Transverse colon (tissue), 4 donors: ENCODE measurements at regions not wholly inside any gene's neighbourhood (a gene's known extent, or its start where the extent isn't known, plus 50 kb on each side); places are given as distances from the start of the nearest gene placed in this dataset.

ENCODE experiments used
- DNase-seq: peaks from one replicate; pipeline ENCODE4 v3.0.0-alpha.2; 2019
- H3K27ac ChIP-seq, 4 donors: fragments of 200-600 bp; sonication (generic); 2 replicates each; pipeline ENCODE4 v1.5.1; 2016 to 2018; ENCODE audit warnings: inconsistent platforms in 4 of 4
- H3K27me3 ChIP-seq: fragments of 200-600 bp; sonication (generic); 2 replicates; pipeline ENCODE4 v1.5.1; 2017; ENCODE audit warnings: inconsistent platforms
- H3K36me3 ChIP-seq, 4 donors: fragments of 200-600 bp; sonication (generic); 2 replicates each; pipeline ENCODE4 v1.5.1; 2017 to 2019; ENCODE audit warnings: inconsistent platforms in 4 of 4
- H3K4me1 ChIP-seq, 4 donors: fragments of 200-600 bp; sonication (generic); 2 replicates each; pipeline ENCODE4 v1.5.1; 2017 to 2020; ENCODE audit warnings: inconsistent platforms in 4 of 4
- H3K4me3 ChIP-seq, 4 donors: fragments of 200-600 bp; sonication (generic); 1 replicate in 1 of 4; 2 replicates in 3 of 4; pipeline versions ENCODE4 v1.5.1 to v1.6.1; 2017 to 2019; ENCODE audit warnings: inconsistent platforms in 4 of 4
- H3K9me3 ChIP-seq, 2 donors: fragments of 200-600 bp; sonication (generic); 2 replicates each; pipeline ENCODE4 v1.5.1; 2017 to 2019; ENCODE audit warnings: inconsistent platforms in 2 of 2
- CTCF ChIP-seq, 5 experiments: fragments of 200-600 bp in 3 of 5; fragments of 450-650 bp in 2 of 5; sonication (generic) in 3 of 5; IDR thresholded peaks; 1 replicate in 2 of 5; 2 replicates in 3 of 5; pipeline ENCODE4 v1.5.1; 2016 to 2017; ENCODE audit warnings: antibody characterized with exemption in 5 of 5, inconsistent platforms in 3 of 5, mild to moderate bottlenecking in 2 of 5, moderate library complexity in 1 of 5
- EP300 ChIP-seq: sonication (generic); formaldehyde crosslinking; IDR thresholded peaks from one replicate; pipeline ENCODE4 v1.6.1; 2017; ENCODE audit warnings: antibody characterized with exemption, low read depth
- POLR2A ChIP-seq: fragments of 450-650 bp; IDR thresholded peaks from one replicate; pipeline ENCODE4 v1.6.1; 2016; ENCODE audit warnings: antibody characterized with exemption, mild to moderate bottlenecking, moderate library complexity
- POLR2AphosphoS5 ChIP-seq, 3 donors: sonication (generic); formaldehyde crosslinking; IDR thresholded peaks; one replicate each; pipeline ENCODE4 v1.6.1; 2016; ENCODE audit warnings: antibody characterized with exemption in 3 of 3
- WGBS, 2 donors: methylation state at CpG; one replicate each; pipeline ENCODE4 v1.1.5; 2018; ENCODE audit warnings: low coverage in 1 of 2; 5-methylcytosine and 5-hydroxymethylcytosine counted together
- in situ Hi-C, 4 donors: fragments of 200-750 bp; cut with MboI; loops; one replicate each; pipeline versions ENCODE4 v1.15.0 to v1.15.1; 2017; ENCODE audit warnings: low sequenced_read_pairs in 3 of 4, low pct_ligation_motif_present in 1 of 4, low pct_unique_long_range_greater_than_20kb in 1 of 4
- intact Hi-C: fragments of 100-400 bp; cut with DNase I; formaldehyde crosslinking; loops from one replicate; pipeline ENCODE4 v1.15.1; 2023; ENCODE audit warnings: low total_unique reads

- intact Hi-C loops, result no loop called here
- H3K4me3 ChIP-seq, result no peak overlapping the region
- H3K27ac ChIP-seq, result no peak overlapping the region
- H3K9me3 ChIP-seq, result no peaks in the 10 kb centered on the region
- H3K27me3 ChIP-seq, result no peaks in the 10 kb centered on the region
- TF ChIP-seq CTCF (IDR thresholded peaks at IDR 0.05) (no peak), EP300 (no peak), POLR2AphosphoS5 (IDR thresholded peaks at IDR 0.05) (no peak), POLR2A (no peak)
- in situ Hi-C loops, result no loop called here
- DNase-seq, result no peak
- H3K4me1 ChIP-seq, result no peaks in the 10 kb centered on the region
- WGBS, 2 donors, result 59 to 61% methylated on average over 2 to 4 of the region's 4 CpGs
- no peaks in the 10 kb centered on the region for H3K36me3 ChIP-seq
Measured at GRCh38 chr14:96989306-96989705, 192.1 kb downstream of the VRK1 start.

- Histone ChIP-seq H3K9me3 (no peaks in the 10 kb centered on the region), H3K36me3 (no peaks in the 10 kb centered on the region), H3K27me3 (no peaks in the 10 kb centered on the region), H3K27ac (no peak overlapping the region), H3K4me1 (no peaks in the 10 kb centered on the region), H3K4me3 (no peak overlapping the region)
- no peak for TF ChIP-seq CTCF (IDR thresholded peaks at IDR 0.05)
- no peak for TF ChIP-seq EP300
- no peak for TF ChIP-seq POLR2A
- no peak for TF ChIP-seq POLR2AphosphoS5 (IDR thresholded peaks at IDR 0.05)
- no peak for DNase-seq
- in situ Hi-C loops, result no loop called here
- intact Hi-C loops, result no loop called here
- 67 to 95% methylated on average over 2 of the region's 2 CpGs for WGBS, 2 donors
Measured at GRCh38 chr14:96991226-96991625, 194.0 kb downstream of the VRK1 start.

- no peak for DNase-seq
- in situ Hi-C loops (no loop called here), intact Hi-C loops (no loop called here)
- Histone ChIP-seq H3K36me3 (no peaks in the 10 kb centered on the region), H3K27ac (no peak overlapping the region), H3K9me3 (no peaks in the 10 kb centered on the region), H3K4me1 (no peaks in the 10 kb centered on the region), H3K4me3 (no peak overlapping the region), H3K27me3 (no peaks in the 10 kb centered on the region)
- no peak for TF ChIP-seq CTCF (IDR thresholded peaks at IDR 0.05)
- no peak for TF ChIP-seq POLR2AphosphoS5 (IDR thresholded peaks at IDR 0.05)
- TF ChIP-seq EP300, result no peak
- no peak for TF ChIP-seq POLR2A
- 84% methylated on average over 6 of the region's 6 CpGs; no CpG with 5 or more reads in 1 of the 2 donors for WGBS, 2 donors
Measured at GRCh38 chr14:96994999-96995398, 197.8 kb downstream of the VRK1 start.

- no peak overlapping the region for H3K27ac ChIP-seq
Measured at GRCh38 chr14:96997269-96997668, 200.1 kb downstream of the VRK1 start.

More at GRCh38 chr14:96997269-96997668, 200.1 kb downstream of the VRK1 start:
- no peak for DNase-seq
- Histone ChIP-seq H3K4me1 (no peaks in the 10 kb centered on the region), H3K27me3 (no peaks in the 10 kb centered on the region), H3K36me3 (no peaks in the 10 kb centered on the region), H3K9me3 (no peaks in the 10 kb centered on the region), H3K4me3 (no peak overlapping the region)
- in situ Hi-C loops (no loop called here), intact Hi-C loops (no loop called here)
- WGBS, 2 donors, result 86% methylated on average over 1 to 6 of the region's 6 CpGs
- no peak for TF ChIP-seq POLR2AphosphoS5 (IDR thresholded peaks at IDR 0.05)
- TF ChIP-seq CTCF (IDR thresholded peaks at IDR 0.05), result no peak
